HG02678 (cell line): ENCODE measurements at regions not wholly inside any gene's neighbourhood (a gene's known extent, or its start where the extent isn't known, plus 50 kb on each side); places are given as distances from the start of the nearest gene placed in this dataset.
A peak's percentile ranks its signal among the peaks of the same experiment; 100 is the strongest.
"Not testable (repeated sequence)": the region's sequence is repeated elsewhere in the genome, so short reads cannot be mapped to it uniquely, and the experiment has no call there.

Experiments used
- ATAC-seq: cut with Tn5 transposase; IDR thresholded peaks from one replicate; pipeline ENCODE4 v1.9.1; 2021; ENCODE audit warnings: mild to moderate bottlenecking, moderate library complexity; ENCODE audit not compliant: unreplicated experiment

DNA sequence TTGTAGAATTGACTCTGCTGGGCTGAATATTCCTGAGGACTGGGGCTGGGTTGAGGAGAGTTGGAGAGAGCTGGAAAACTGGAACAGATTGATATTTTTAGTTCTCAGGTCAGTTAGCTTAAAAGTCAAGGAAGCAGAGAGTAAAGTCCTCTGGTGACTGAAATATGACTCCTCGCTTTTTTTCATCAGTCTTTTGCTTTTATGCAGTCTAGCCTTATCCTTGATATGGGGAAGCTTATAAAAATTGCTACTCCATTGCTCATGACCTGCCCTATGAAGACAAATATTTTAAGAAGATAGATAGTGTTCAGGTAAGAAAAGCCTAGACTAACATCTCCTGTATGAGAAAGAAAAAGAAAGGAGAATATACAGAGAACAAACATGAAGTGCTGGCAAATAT is 152.7 kb downstream of the C4orf33 start:
- no peak for ATAC-seq

- ATAC-seq, result no peak
These were observed 158.2 kb downstream of the C4orf33 start for GRCh38 chr4:129254126-129254525.

GRCh38 chr4:129254526-129254925 is 158.6 kb downstream of the C4orf33 start:
- ATAC-seq, result no peak

DNA sequence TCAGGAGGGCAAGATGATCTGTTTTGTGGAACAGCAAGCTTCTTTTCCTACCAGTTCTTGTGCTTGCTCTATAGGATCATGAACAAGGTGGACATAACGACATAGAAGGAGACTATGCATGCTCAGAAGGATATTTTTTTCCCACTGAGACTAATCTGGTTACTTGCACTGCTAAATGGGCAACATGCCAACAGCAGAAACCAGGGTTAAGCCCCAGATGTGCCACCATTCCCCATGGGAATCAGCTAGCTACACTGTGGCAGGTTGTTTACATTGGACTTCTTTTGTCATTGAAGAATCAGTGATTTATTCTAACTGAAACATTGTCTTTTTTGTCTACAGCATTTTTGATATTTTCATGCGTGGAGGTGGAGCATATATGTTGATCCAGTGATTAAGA is 165.6 kb downstream of the C4orf33 start:
- no peak for ATAC-seq

DNA sequence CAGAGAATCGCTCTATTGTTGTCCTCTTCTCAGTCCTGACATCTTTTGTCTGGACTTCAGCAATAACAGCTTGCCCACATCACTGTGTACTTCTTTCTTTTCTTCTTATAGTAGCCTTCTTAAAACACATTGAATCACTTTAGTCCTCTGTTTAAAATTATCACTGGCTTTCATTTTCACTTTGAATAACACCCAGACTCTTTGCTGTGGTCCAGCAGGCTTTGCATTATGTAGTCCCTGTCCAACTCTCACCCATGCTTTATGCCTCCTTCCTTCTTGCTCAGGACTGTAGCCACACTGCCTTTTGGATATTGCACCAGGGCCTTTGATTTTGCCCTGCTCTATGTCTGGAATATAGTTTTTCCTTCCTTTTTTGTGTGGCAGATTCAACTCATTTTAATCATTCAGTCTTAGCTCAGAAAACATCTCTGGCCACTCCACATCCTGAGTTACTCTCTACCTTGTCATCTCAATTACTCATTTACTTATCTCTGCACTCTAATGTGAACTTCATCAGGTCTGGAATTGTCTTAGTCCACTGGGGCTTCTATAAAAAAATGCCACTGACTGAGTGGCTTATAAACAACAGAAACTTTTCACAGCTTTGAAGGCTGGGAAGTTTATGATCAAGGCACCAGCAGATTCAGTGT is 168.2 kb downstream of the C4orf33 start:
- ATAC-seq, result peak; percentile 98

- ATAC-seq, result no peak
These were observed 182.9 kb downstream of the C4orf33 start for GRCh38 chr4:129278868-129279267.

- no peak for ATAC-seq
These were observed 186.3 kb downstream of the C4orf33 start for GRCh38 chr4:129282293-129282692.

DNA sequence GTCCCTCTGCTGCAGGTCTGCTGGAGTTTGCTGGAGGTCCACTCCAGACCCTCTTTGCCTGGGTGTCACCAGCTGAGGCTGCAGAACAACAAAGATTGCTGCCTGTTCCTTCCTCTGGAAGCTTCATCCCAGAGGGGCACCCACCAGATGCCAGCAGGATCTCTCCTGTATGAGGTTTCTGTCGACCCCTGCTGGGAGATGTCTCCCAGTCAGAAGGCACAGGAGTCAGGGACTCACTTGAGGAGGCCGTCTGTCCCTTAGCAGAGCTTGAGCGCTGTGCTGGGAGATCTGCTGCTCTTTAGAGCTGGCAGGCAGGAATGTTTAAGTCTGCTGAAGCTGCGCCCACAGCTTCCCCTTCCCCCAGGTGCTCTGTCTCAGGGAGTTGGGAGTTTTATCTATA is 196.2 kb downstream of the C4orf33 start:
- ATAC-seq, result not testable (repeated sequence)

- no peak for ATAC-seq
These were observed 218.8 kb downstream of the C4orf33 start for GRCh38 chr4:129314781-129315180.

- ATAC-seq, result no peak
These were observed 227.0 kb downstream of the C4orf33 start for GRCh38 chr4:129322920-129323319.

GRCh38 chr4:129323658-129324057 is 227.7 kb downstream of the C4orf33 start:
- no peak for ATAC-seq

GRCh38 chr4:129326571-129327460 is 230.9 kb downstream of the C4orf33 start:
- ATAC-seq, result no peak

DNA sequence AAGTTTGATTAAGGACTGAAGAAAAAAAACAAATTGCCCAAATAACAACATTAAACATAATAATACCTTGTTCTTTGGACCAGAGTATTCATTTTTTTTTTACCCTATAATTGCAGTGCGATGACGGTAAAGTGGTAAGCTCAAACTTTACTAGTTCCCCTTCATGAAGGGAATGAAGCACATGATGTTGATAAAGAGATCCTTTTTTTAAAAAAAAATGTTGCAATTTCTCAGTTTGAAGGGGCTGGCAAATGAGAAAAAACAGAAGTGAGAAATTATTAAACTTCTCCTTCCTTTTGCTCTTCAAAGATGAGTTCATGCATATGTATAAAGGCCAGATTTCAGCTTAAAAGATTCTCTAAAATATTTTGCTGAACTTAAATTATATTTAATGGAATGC is 231.7 kb downstream of the C4orf33 start:
- no peak for ATAC-seq

DNA sequence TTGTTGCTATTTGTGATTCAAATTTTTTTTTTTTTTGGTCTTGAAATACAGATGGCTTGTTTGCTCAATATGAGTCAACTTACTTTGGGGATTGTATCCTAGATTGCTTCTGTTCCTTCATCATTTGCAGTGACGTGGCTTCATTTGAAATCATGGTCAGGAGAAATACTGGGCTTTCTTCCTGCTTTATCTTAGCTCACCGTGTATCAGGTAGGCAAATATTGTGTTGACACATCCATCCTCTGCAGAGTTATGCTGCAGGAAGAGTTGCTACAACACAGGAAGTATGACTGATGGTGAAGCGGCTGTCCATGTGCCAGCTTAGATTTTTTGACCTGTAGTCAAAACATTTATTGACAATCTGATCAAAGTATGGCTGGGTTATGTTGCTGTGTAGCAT is 232.2 kb downstream of the C4orf33 start:
- ATAC-seq, result no peak

DNA sequence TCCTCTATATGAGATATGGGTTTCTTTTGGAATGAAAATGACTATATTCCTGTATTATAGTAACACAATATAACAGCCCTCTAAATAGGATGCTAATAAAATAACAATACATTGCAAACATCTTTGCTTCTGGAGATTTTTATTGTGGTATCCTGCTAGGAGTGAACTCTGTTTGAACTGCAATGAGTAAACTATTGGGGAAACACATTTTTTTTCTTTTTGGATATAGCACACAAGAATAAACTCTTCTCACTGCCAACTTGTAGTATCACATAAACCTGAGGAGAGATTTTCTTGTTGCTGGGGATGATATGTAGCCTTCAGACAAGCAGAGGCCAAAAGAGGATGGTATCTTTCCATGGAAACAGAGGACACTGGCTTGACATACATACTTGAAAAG is 238.2 kb downstream of the C4orf33 start:
- no peak for ATAC-seq

- no peak for ATAC-seq
These were observed 239.3 kb downstream of the C4orf33 start for GRCh38 chr4:129335276-129335675.

DNA sequence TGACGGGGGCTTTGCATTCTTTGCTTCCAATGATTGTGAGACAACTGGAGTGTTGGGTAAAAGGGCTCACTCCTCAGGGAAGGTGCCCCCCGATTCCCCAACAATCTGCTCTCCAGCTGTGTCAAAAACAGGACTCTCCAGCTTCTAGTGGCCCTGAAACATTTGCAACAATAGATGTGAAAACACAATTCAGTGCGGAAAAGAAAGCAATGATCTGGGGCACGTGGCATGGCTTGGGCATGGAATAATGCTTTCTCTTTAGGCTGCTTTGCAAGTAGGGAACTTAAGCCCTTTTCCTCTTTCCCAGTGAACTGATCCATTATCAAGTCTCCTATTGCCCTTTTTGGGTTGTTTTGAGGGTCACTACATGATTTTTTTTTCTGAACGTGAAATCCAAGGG is 239.9 kb downstream of the C4orf33 start:
- ATAC-seq, result no peak

DNA sequence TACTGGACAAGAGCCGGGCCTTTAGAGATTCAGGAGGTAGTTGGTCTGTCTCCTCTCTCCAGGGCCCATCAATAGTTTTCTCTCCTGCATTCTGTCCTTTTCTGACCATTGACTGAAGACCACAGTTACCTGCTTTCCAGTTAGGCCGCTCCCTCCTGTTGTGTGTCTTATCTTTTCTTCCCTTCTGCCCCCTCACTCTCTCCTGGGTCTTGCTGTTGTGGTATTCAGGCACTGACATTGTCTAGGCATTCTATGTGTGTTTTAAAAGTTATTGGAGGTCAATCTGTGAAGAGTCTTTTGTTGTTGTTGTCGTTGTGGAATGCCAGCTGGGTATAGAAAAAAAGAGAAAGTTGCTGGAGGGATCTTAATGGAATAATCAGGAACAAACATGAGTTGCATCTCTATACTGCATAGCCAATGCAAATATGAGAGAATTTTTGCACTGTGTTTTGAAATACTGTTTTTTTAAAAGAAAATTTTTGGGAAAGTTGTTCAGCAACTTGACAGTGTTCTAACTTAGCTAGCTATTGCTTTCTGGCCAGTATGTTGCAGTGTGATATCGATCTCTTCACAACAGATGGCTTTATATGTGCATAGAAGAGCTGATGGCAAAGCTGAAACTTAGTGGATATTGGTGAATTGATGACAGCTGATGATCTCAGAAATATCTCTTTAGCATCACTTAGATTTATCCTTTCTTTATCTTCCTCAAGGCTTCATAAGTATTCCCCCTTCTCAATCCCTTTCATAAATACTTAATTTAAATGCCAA is 240.7 kb downstream of the C4orf33 start:
- ATAC-seq, result no peak

- no peak for ATAC-seq
These were observed 241.3 kb downstream of the C4orf33 start for GRCh38 chr4:129337228-129337620.

GRCh38 chr4:129342819-129343408 is 247.0 kb downstream of the C4orf33 start:
- no peak for ATAC-seq

- peak; percentile 62 for ATAC-seq
These were observed 248.1 kb downstream of the C4orf33 start for GRCh38 chr4:129344058-129344457.
